ENCODE measurements at regions not wholly inside any gene's neighbourhood (a gene's known extent, or its start where the extent isn't known, plus 50 kb on each side); places are given as distances from the start of the nearest gene placed in this dataset.
"Not testable (repeated sequence)": the region's sequence is repeated elsewhere in the genome, so short reads cannot be mapped to it uniquely, and the experiment has no call there.

DNA sequence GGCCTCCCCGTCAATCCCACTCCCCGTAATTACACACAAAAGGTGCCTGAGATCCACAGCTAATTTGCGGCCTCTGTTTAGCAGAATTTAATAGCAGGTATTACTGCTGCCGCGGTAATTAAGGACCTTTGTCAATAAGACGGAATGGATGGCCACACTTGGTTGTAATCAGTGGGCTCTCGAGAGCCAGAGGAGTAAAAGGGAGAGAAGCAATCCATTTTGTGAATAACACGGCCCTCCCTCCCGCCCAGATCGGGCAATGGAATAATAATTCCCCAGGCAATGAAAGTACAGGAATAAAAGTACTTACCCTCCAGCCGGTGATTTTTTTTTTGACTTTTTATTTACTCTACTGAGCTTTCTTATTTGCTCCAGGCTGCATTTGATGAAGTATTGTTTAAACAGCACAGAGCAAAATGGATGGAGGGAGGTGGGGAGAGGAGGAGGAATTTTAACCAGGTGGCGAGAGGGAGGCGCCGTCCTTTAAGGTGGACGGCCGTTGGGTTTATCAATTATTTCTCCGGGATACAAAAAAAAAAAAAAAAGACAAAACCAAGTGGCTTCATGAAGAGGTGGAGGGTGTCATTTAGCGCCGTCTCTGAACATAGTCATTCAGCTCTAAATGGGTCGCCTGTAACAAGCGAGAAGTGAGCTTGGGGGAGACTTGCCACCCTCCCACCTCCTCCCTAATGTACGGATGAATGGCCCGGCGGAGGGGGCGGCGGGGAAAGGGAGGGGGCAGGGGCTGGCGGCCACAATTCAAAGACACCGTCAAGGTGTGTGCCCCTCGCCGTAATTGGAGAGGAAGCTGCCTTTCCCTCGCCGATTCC lies 120.3 kb downstream of the BUB3 start:
- Mint-ChIP-seq H3K4me1 (ENCODE audit: low read depth) (no peaks in the 10 kb centered on the region), H3K27ac (no peak overlapping the region), H3K4me3 (no peak overlapping the region), H3K36me3 (ENCODE audit: low read depth) (peaks cover 1% of the 10 kb centered on the region), H3K9me3 (peaks cover 7% of the 10 kb centered on the region), H3K27me3 (ENCODE audit: insufficient read depth) (peaks cover 19% of the 10 kb centered on the region)
- intact Hi-C loops (cut with micrococcal nuclease) = loop anchor here (5.0 kb wide), 1 partner anchor 142 kb away; no protein-coding TSS in a partner anchor
- DNase-seq (ENCODE audit: low spot score) = no peak

DNA sequence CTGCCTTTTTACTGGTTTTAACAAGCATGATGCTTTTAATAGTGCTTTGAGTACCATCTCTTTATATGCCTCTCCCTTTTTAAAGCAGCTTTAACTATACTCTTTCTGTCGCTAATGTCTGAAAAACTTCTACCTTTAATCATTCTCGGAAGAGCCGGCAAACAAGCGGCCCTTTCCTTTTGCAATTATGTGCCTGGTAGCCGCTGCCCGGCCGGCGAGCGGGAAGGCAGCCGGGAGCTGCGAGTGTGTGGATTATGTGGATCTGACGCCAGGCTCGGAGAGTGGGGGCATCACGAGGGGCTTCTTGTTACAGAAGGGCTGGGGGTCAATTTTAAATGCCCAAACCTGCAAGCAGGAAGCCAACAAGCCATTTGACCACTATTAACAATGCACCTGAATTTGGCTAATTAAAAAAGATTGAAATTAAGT lies 120.9 kb downstream of the BUB3 start:
- no peak for DNase-seq (ENCODE audit: low spot score)
- Mint-ChIP-seq H3K36me3 (ENCODE audit: low read depth) (peaks cover 1% of the 10 kb centered on the region), H3K27me3 (ENCODE audit: insufficient read depth) (peaks cover 19% of the 10 kb centered on the region), H3K27ac (no peak overlapping the region), H3K9me3 (peaks cover 7% of the 10 kb centered on the region), H3K4me1 (ENCODE audit: low read depth) (no peaks in the 10 kb centered on the region), H3K4me3 (no peak overlapping the region)
- intact Hi-C loops (cut with micrococcal nuclease) = no loop called here

DNA sequence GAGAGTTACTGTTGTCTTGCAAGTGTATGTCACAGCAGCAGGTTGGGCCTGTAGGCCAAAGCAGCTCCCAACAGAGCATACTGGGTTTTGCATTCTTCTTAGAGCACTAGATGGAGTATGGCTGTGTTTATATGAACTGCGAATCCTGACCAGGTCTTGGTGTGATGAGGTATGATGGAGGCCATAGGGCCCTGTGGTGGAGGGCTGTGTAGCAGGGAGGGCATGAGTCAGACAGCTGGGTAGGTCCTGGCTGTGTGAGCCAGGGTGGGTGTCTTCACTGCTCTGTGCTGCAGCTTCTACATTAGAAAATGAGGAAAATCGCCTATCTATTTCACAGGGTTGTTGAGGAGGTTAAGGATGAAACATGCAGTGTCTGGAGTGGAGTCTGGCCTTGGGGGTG lies 124.2 kb downstream of the BUB3 start:
- DNase-seq (ENCODE audit: low spot score) = no peak
- Mint-ChIP-seq H3K4me1 (ENCODE audit: low read depth) (no peaks in the 10 kb centered on the region), H3K27ac (no peak overlapping the region), H3K27me3 (ENCODE audit: insufficient read depth) (peaks cover 13% of the 10 kb centered on the region), H3K4me3 (no peak overlapping the region), H3K36me3 (ENCODE audit: low read depth) (peaks cover 1% of the 10 kb centered on the region), H3K9me3 (peaks cover 7% of the 10 kb centered on the region)
- intact Hi-C loops (cut with micrococcal nuclease) = no loop called here

DNA sequence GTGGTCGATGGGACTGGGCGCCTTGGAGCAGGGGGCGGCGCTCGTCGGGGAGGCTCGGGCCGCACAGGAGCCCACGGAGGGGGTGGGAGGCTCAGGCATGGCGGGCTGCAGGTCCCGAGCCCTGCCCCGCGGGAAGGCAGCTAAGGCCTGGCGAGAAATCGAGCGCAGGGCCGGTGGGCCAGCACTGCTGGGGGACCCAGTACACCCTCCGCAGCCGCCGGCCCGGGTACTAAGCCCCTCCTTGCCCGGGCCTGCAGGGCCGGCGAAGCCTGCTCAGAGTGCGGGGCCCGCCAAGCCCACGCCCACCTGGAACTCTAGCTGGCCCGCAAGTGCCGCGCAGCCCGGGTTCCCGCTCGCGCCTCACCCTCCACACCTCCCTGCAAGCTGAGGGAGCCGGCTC lies 129.2 kb downstream of the BUB3 start:
- H3K36me3 Mint-ChIP-seq (ENCODE audit: low read depth); H3K4me1 Mint-ChIP-seq (ENCODE audit: low read depth); H3K4me3 Mint-ChIP-seq; intact Hi-C loops (cut with micrococcal nuclease); H3K27ac Mint-ChIP-seq; H3K27me3 Mint-ChIP-seq (ENCODE audit: insufficient read depth); DNase-seq (ENCODE audit: low spot score); H3K9me3 Mint-ChIP-seq: not testable (repeated sequence)

- Mint-ChIP-seq H3K4me3 (no peak overlapping the region), H3K27ac (no peak overlapping the region), H3K27me3 (ENCODE audit: insufficient read depth) (peaks cover 2% of the 10 kb centered on the region), H3K9me3 (peaks cover 8% of the 10 kb centered on the region), H3K36me3 (ENCODE audit: low read depth) (no peaks in the 10 kb centered on the region), H3K4me1 (ENCODE audit: low read depth) (peaks cover 9% of the 10 kb centered on the region)
- DNase-seq (ENCODE audit: low spot score) = no peak
- intact Hi-C loops (cut with micrococcal nuclease) = no loop called here
These were observed 129.8 kb downstream of the BUB3 start for GRCh38 chr10:123284022-123284421.

DNA sequence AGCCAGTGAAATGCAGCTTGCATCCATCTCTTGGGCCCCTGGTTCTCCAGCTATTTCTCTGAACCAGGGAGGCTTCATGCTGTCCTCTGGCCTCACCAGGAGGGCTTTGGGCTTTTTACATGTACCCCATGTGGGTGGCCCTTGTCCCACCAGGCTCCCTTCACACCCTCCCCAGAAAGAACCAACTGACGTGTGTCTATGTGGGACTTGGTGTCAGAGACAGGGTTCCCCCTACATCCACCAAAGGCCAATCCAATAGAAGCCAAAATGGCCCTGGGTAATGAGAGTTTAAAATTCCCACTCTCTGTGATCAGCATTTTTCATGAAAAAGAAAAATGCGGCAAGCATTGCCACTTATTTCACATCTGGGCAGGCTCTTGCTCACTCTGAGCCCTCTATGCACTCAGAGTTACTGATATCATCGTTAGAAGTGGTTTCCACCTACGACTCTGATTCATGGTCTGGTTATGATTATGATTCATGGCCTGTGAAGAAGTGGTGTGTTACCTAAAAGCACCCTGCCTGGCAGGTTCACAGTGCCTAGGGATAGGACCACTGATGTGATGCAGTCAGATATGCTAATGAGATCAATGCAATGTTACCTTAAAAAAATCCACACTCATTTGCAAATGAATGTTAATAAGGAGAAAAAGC lies 133.5 kb downstream of the BUB3 start:
- Mint-ChIP-seq H3K27me3 (ENCODE audit: insufficient read depth) (peaks cover 6% of the 10 kb centered on the region), H3K4me3 (no peak overlapping the region), H3K4me1 (ENCODE audit: low read depth) (peaks cover 9% of the 10 kb centered on the region), H3K36me3 (ENCODE audit: low read depth) (no peaks in the 10 kb centered on the region), H3K9me3 (peaks cover 17% of the 10 kb centered on the region), H3K27ac (no peak overlapping the region)
- intact Hi-C loops (cut with micrococcal nuclease) = loop anchor here (2.0 kb wide), 1 partner anchor 133 kb away; the partner anchor contains the start of gene BUB3
- no peak for DNase-seq (ENCODE audit: low spot score)

- H3K4me1 Mint-ChIP-seq (ENCODE audit: low read depth) = peaks cover 9% of the 10 kb centered on the region
- H3K4me3 Mint-ChIP-seq = no peak overlapping the region
- intact Hi-C loops (cut with micrococcal nuclease) = loop anchor here (2.0 kb wide), 1 partner anchor 135 kb away; the partner anchor contains the start of gene BUB3
- no peak overlapping the region for H3K27ac Mint-ChIP-seq
- no peak for DNase-seq (ENCODE audit: low spot score)
- H3K27me3 Mint-ChIP-seq (ENCODE audit: insufficient read depth) = peaks cover 6% of the 10 kb centered on the region
- H3K9me3 Mint-ChIP-seq = peaks cover 17% of the 10 kb centered on the region
- no peaks in the 10 kb centered on the region for H3K36me3 Mint-ChIP-seq (ENCODE audit: low read depth)
These were observed 135.2 kb downstream of the BUB3 start for GRCh38 chr10:123289432-123289831.

DNA sequence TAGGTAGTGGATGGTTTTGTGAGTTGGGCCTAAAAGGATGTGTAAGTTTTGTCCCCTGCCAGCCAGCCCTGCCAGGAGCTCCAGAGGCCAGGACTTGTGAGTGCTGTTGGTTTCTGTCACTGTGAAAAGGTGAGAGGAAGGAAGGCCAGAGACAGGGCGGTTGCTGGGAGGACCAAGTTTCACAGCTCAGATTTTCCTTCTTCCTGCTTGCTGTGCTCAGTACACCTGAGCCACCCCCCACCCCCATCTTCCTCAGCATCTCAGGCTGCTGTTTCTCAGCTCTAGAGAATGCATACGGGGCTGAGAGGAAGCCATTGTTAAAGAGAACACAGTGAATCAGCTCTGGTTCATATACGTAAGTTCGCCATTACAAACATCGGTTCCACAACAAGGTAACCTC lies 139.9 kb downstream of the BUB3 start:
- intact Hi-C loops (cut with micrococcal nuclease) = no loop called here
- Mint-ChIP-seq H3K27ac (no peak overlapping the region), H3K9me3 (peaks cover 9% of the 10 kb centered on the region), H3K27me3 (ENCODE audit: insufficient read depth) (peaks cover 4% of the 10 kb centered on the region), H3K4me1 (ENCODE audit: low read depth) (no peaks in the 10 kb centered on the region), H3K36me3 (ENCODE audit: low read depth) (no peaks in the 10 kb centered on the region), H3K4me3 (no peak overlapping the region)
- DNase-seq (ENCODE audit: low spot score) = no peak

DNA sequence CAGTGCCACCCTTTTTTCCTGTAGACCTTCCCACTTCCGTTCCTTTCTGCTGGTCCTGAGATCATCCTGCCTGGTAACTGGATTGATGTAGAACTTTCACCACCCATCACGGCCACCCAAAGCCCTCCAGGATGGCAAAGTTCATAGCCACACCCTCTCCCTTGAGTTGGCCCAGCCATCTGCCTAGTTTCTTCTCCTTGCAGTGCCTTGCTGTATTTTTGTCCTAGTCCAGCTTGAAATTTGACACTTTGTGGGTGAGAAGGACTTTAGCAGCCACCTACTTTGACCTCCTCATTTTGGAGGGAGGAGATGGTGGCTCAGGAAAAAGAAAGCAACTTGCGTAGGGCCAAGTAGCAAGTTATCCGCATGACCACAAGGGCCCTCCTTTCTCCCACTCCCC lies 140.7 kb downstream of the BUB3 start:
- H3K4me1 Mint-ChIP-seq (ENCODE audit: low read depth) = no peaks in the 10 kb centered on the region

GRCh38 chr10:123295644-123296043 lies 141.4 kb downstream of the BUB3 start:
- no peak overlapping the region for H3K4me3 Mint-ChIP-seq
- intact Hi-C loops (cut with micrococcal nuclease) = no loop called here
- DNase-seq (ENCODE audit: low spot score) = no peak
- peaks cover 4% of the 10 kb centered on the region for H3K27me3 Mint-ChIP-seq (ENCODE audit: insufficient read depth)
- no peak overlapping the region for H3K27ac Mint-ChIP-seq
- no peaks in the 10 kb centered on the region for H3K4me1 Mint-ChIP-seq (ENCODE audit: low read depth)
- no peaks in the 10 kb centered on the region for H3K36me3 Mint-ChIP-seq (ENCODE audit: low read depth)
- no peaks in the 10 kb centered on the region for H3K9me3 Mint-ChIP-seq

More for the DNA sequence above, 140.7 kb downstream of the BUB3 start:
- intact Hi-C loops (cut with micrococcal nuclease) = no loop called here
- Mint-ChIP-seq H3K36me3 (ENCODE audit: low read depth) (no peaks in the 10 kb centered on the region), H3K27ac (no peak overlapping the region), H3K27me3 (ENCODE audit: insufficient read depth) (peaks cover 5% of the 10 kb centered on the region), H3K4me3 (no peak overlapping the region), H3K9me3 (peaks cover 7% of the 10 kb centered on the region)
- DNase-seq (ENCODE audit: low spot score) = no peak

DNA sequence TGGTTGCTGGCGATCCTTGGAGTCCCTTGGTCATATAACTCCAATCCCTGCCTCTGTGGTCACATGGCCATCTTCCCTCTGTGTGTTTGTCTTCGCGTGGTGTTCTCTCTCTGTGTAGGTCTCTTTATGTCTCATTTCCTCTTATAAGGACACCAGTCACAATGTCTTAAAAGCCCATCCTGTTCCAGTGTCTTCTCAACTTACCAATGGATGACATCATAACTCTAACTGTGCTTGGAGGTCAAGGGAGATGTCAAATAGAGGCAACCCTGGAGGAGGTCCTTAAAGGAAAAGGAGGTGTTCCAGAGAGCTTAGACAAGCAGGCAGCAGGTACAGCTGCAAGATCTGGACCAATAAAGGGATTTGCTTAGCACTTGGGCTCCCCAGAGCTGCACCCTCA lies 143.0 kb downstream of the BUB3 start:
- Mint-ChIP-seq H3K4me3 (no peak overlapping the region), H3K27me3 (ENCODE audit: insufficient read depth) (peaks cover 2% of the 10 kb centered on the region), H3K9me3 (no peaks in the 10 kb centered on the region), H3K36me3 (ENCODE audit: low read depth) (no peaks in the 10 kb centered on the region), H3K4me1 (ENCODE audit: low read depth) (no peaks in the 10 kb centered on the region), H3K27ac (no peak overlapping the region)
- intact Hi-C loops (cut with micrococcal nuclease) = no loop called here
- no peak for DNase-seq (ENCODE audit: low spot score)

GRCh38 chr10:123298583-123298982 lies 144.4 kb downstream of the BUB3 start:
- H3K4me1 Mint-ChIP-seq (ENCODE audit: low read depth) = no peaks in the 10 kb centered on the region
- H3K9me3 Mint-ChIP-seq = no peaks in the 10 kb centered on the region
- no peaks in the 10 kb centered on the region for H3K36me3 Mint-ChIP-seq (ENCODE audit: low read depth)
- DNase-seq (ENCODE audit: low spot score) = no peak
- no peak overlapping the region for H3K4me3 Mint-ChIP-seq
- H3K27me3 Mint-ChIP-seq (ENCODE audit: insufficient read depth) = peaks cover 2% of the 10 kb centered on the region
- H3K27ac Mint-ChIP-seq = no peak overlapping the region
- intact Hi-C loops (cut with micrococcal nuclease) = no loop called here

- no peak overlapping the region for H3K27ac Mint-ChIP-seq
- no peaks in the 10 kb centered on the region for H3K4me1 Mint-ChIP-seq (ENCODE audit: low read depth)
- no peaks in the 10 kb centered on the region for H3K36me3 Mint-ChIP-seq (ENCODE audit: low read depth)
- peaks cover 2% of the 10 kb centered on the region for H3K27me3 Mint-ChIP-seq (ENCODE audit: insufficient read depth)
- intact Hi-C loops (cut with micrococcal nuclease) = no loop called here
- no peaks in the 10 kb centered on the region for H3K9me3 Mint-ChIP-seq
- no peak for DNase-seq (ENCODE audit: low spot score)
- no peak overlapping the region for H3K4me3 Mint-ChIP-seq
These were observed 145.4 kb downstream of the BUB3 start for GRCh38 chr10:123299598-123299997.
